ENCODE measurements at regions not wholly inside any gene's neighbourhood (a gene's known extent, or its start where the extent isn't known, plus 50 kb on each side); places are given as distances from the start of the nearest gene placed in this dataset.
"Not testable (repeated sequence)": the region's sequence is repeated elsewhere in the genome, so short reads cannot be mapped to it uniquely, and the experiment has no call there.

DNA sequence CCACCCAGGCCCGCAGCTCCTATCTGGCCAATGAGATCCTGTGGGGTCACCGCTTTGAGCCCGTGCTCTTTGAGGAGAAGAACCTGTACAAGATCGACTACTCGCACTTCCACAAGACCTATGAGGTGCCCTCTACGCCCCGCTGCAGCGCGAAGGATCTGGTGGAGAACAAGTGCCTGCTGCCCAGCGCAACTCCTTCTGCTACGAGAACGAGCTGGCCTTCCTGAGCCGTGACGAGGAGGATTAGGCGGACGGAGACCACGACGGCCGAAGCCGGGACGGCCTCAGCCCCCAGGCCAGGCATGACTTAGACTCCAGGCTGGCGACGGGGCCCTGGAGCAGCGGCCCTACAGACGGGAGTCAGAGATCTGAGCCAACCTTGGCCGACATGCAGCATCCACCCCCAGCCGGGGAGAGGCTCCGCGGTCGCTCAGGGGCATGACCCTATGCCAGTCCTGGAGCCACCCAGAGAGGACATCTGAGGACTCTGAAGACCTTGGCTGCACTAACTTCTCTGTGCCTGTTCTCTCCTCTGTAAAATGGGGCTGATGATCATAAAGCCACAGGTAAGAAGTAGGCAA lies 312.0 kb upstream of the WSB1 start:
- not testable (repeated sequence) for TF ChIP-seq POLR2A (IDR thresholded peaks at IDR 0.05; ENCODE audit: low read length); GATA1 (IDR thresholded peaks at IDR 0.05; ENCODE audit: low read depth, low read length)
